GM12891 (cell line): ENCODE measurements at regions not wholly inside any gene's neighbourhood (a gene's known extent, or its start where the extent isn't known, plus 50 kb on each side); places are given as distances from the start of the nearest gene placed in this dataset.

Experiments used
- PAX5 ChIP-seq: IDR thresholded peaks from 2 replicates; pipeline ENCODE4 v1.6.1; 2011; ENCODE audit warnings: low read length, moderate library complexity, mild to moderate bottlenecking; ENCODE audit not compliant: insufficient read depth, severe bottlenecking
- POLR2A ChIP-seq: IDR thresholded peaks from 2 replicates; pipeline ENCODE4 v1.6.1; 2011; ENCODE audit warnings: low read depth, low read length, control low read depth
- POLR2AphosphoS5 ChIP-seq: IDR thresholded peaks from 2 replicates; pipeline ENCODE4 v1.6.1; 2011; ENCODE audit warnings: low read depth, low read length, control low read depth
- POU2F2 ChIP-seq: IDR thresholded peaks from 2 replicates; pipeline ENCODE4 v1.6.1; 2011; ENCODE audit warnings: low read depth, mild to moderate bottlenecking, control low read depth, low read length, moderate library complexity
- SPI1 ChIP-seq: IDR thresholded peaks from 2 replicates; pipeline ENCODE4 v1.6.1; 2011; ENCODE audit warnings: low read depth, low read length, control low read depth
- TAF1 ChIP-seq: IDR thresholded peaks from 2 replicates; pipeline ENCODE4 v1.6.1; 2011; ENCODE audit warnings: low read depth, low read length, control low read depth

DNA sequence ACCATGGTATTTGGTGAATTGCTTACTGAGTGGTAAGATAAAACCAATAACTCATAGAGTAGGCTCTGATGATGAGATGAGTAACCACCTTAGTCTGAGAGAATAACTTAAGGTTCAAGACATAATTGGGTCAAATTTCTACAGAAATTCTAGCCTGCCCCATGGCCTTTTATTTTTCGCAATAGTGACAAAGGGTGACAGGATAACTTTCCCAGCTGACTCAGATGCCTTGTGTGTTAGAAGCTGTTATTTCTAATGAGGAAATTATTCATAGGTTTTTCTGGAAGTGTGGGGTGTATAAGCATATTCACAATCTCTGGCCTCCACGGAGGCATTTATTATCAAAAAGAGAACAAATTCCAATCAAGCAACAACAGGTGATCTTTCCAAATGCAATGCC, 159.0 kb downstream of the NUP35 start:
- no peak for TF ChIP-seq POLR2A
- no peak for TF ChIP-seq TAF1
- no peak for TF ChIP-seq PAX5
- no peak for TF ChIP-seq POLR2AphosphoS5
- no peak for TF ChIP-seq POU2F2
- no peak for TF ChIP-seq SPI1
